KMS-11 (cell line): ENCODE measurements at regions not wholly inside any gene's neighbourhood (a gene's known extent, or its start where the extent isn't known, plus 50 kb on each side); places are given as distances from the start of the nearest gene placed in this dataset.

ENCODE experiments used
- H2AFZ ChIP-seq: fragments of 200-600 bp; sonication (generic); 2 replicates; pipeline ENCODE4 v1.6.1; 2016; ENCODE audit warnings: antibody characterized with exemption, mixed run types, low read depth
- H3K27ac ChIP-seq: fragments of 200-600 bp; sonication (generic); 2 replicates; pipeline ENCODE4 v1.6.1; 2016; ENCODE audit warnings: mild to moderate bottlenecking, mixed run types
- H3K27me3 ChIP-seq: fragments of 200-600 bp; sonication (generic); 2 replicates; pipeline ENCODE4 v1.6.1; 2017; ENCODE audit warnings: mild to moderate bottlenecking, low read depth, mixed run types, moderate library complexity; ENCODE audit not compliant: insufficient read depth
- H3K36me3 ChIP-seq: fragments of 200-600 bp; sonication (generic); 2 replicates; pipeline ENCODE4 v1.6.1; 2017; ENCODE audit warnings: mild to moderate bottlenecking, mixed run types; ENCODE audit not compliant: insufficient read depth
- H3K4me1 ChIP-seq: fragments of 200-600 bp; sonication (generic); 2 replicates; pipeline ENCODE4 v1.6.1; 2016; ENCODE audit warnings: mild to moderate bottlenecking, low read depth, mixed run types; ENCODE audit not compliant: poor library complexity, severe bottlenecking
- H3K4me2 ChIP-seq: fragments of 200-600 bp; sonication (generic); 2 replicates; pipeline ENCODE4 v1.7.0; 2016; ENCODE audit warnings: mild to moderate bottlenecking, mixed run types
- H3K4me3 ChIP-seq: fragments of 200-600 bp; sonication (generic); IDR thresholded peaks from 2 replicates; pipeline ENCODE4 v1.6.1; 2017; ENCODE audit warnings: low read depth, low read length, mixed read lengths; ENCODE audit not compliant: insufficient read depth
- H3K79me2 ChIP-seq: fragments of 200-600 bp; sonication (generic); 2 replicates; pipeline ENCODE4 v1.6.1; 2016; ENCODE audit warnings: low read depth, mixed run types; ENCODE audit not compliant: insufficient read depth
- H3K9ac ChIP-seq: fragments of 200-600 bp; sonication (generic); 2 replicates; pipeline ENCODE4 v1.6.1; 2016; ENCODE audit warnings: mild to moderate bottlenecking, mixed run types
- H4K20me1 ChIP-seq: fragments of 200-600 bp; sonication (generic); 2 replicates; pipeline ENCODE4 v1.6.1; 2016; ENCODE audit warnings: mild to moderate bottlenecking, mixed run types; ENCODE audit not compliant: insufficient read depth
- CTCF ChIP-seq: fragments of 200-600 bp; sonication (generic); conservative IDR thresholded peaks from 2 replicates; pipeline ENCODE4 v1.6.1; 2017; ENCODE audit warnings: low read depth, mild to moderate bottlenecking, antibody characterized with exemption, low read length, moderate library complexity, mixed read lengths

DNA sequence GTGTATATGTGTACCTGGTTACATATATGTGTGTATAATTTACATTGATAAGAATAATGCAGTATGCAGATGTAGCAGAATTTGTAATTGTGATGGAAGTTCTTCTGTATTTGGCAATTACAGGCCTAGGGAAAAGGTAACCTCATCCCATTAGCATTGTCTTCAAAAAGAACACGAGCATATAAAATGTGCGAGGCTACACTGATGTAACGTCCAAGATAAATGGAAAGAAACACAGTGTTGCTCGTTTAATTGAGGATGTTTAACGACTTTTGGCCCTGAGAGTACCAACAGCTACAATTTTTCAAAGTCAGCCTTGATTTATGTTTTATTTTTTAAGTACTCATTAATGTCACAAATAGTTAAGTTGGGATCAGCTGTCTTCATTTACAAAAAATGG, 703.5 kb upstream of the RBFOX1 start:
- Histone ChIP-seq H3K9ac (no peak overlapping the region), H3K36me3 (no peaks in the 10 kb centered on the region), H3K4me1 (no peaks in the 10 kb centered on the region), H2AFZ (no peak overlapping the region), H3K27ac (no peak overlapping the region), H3K27me3 (no peaks in the 10 kb centered on the region), H3K4me2 (no peak overlapping the region), H4K20me1 (no peaks in the 10 kb centered on the region), H3K79me2 (no peaks in the 10 kb centered on the region), H3K4me3 (no peak overlapping the region)
- TF ChIP-seq CTCF = no peak

DNA sequence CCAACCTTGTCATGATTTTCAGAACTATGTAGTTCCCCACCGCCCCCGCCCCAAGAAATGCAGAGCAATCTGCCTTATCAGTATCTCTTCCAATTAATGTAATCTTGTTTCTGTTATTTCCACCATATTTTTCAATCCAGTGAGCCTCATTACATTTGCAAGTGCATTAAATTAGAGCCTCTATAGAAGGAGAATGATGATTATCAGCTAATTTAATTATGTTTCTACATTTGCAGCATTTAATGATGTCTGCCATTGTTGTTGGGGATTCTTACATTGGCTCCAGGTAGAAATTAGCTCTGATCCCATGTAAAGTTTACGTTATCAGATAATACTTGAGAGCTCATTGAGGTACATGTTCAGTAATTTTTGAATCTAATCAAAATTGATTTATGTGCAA, 707.0 kb upstream of the RBFOX1 start:
- Histone ChIP-seq H3K27me3 (no peaks in the 10 kb centered on the region), H3K36me3 (no peaks in the 10 kb centered on the region), H3K9ac (no peak overlapping the region), H3K4me1 (no peaks in the 10 kb centered on the region), H3K79me2 (no peaks in the 10 kb centered on the region), H3K4me2 (no peak overlapping the region), H4K20me1 (no peaks in the 10 kb centered on the region), H3K4me3 (no peak overlapping the region), H3K27ac (no peak overlapping the region), H2AFZ (no peak overlapping the region)
- no peak for TF ChIP-seq CTCF

DNA sequence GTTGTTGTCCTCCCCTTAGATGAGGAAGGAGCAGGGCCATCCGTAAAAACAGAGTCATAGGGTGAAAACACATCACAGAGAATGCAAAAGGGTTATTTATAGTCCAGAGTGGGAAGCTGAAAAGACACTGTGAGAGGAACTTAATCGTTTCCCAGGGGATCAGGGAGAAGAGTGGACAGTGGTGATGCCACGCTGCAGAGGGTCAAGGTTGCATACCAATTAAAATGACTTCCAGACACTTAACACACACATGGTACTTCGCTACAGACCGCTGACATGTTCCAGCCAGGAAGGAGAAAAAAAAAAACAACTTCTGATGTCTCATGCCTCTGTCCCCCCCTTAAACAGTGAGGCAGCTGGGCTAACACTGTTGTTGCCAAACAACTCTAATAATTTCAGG, 713.8 kb upstream of the RBFOX1 start:
- Histone ChIP-seq H3K4me1 (no peaks in the 10 kb centered on the region), H3K79me2 (no peaks in the 10 kb centered on the region), H3K9ac (no peak overlapping the region), H3K36me3 (no peaks in the 10 kb centered on the region), H3K27me3 (no peaks in the 10 kb centered on the region), H2AFZ (no peak overlapping the region), H3K4me3 (no peak overlapping the region), H4K20me1 (no peaks in the 10 kb centered on the region), H3K4me2 (no peak overlapping the region), H3K27ac (no peak overlapping the region)
- TF ChIP-seq CTCF = no peak

DNA sequence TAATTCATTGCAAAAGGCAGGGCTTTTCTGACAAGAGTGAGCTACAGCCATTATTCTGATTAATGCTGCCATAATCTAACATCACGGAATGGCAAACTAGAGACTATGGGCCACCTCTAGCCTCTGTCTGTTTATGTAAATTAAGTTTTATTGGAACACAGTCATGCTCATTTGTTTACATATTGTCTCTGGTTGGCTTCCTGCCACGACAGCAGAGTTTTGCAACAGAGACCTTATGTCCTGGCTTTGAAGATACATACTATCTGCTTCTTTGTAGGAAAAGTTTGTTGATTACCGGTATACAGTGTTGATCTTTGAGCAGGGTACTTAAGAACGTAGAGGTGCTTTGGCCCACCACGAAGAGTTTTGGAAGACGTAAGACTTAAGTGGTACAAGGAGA, 715.9 kb upstream of the RBFOX1 start:
- Histone ChIP-seq H3K4me2 (no peak overlapping the region), H3K27me3 (no peaks in the 10 kb centered on the region), H3K79me2 (no peaks in the 10 kb centered on the region), H3K4me3 (no peak overlapping the region), H2AFZ (no peak overlapping the region), H3K27ac (no peak overlapping the region), H3K4me1 (no peaks in the 10 kb centered on the region), H3K36me3 (no peaks in the 10 kb centered on the region), H3K9ac (no peak overlapping the region), H4K20me1 (no peaks in the 10 kb centered on the region)
- no peak for TF ChIP-seq CTCF

- no peak overlapping the region for H2AFZ ChIP-seq
- H4K20me1 ChIP-seq = no peaks in the 10 kb centered on the region
- H3K9ac ChIP-seq = no peak overlapping the region
- H3K4me3 ChIP-seq = no peak overlapping the region
- no peaks in the 10 kb centered on the region for H3K27me3 ChIP-seq
- no peak overlapping the region for H3K27ac ChIP-seq
- no peaks in the 10 kb centered on the region for H3K79me2 ChIP-seq
- TF ChIP-seq CTCF = no peak
- H3K36me3 ChIP-seq = no peaks in the 10 kb centered on the region
- H3K4me2 ChIP-seq = no peak overlapping the region
- H3K4me1 ChIP-seq = no peaks in the 10 kb centered on the region
Measured at GRCh38 chr16:6615636-6616035, 717.0 kb upstream of the RBFOX1 start.
